Kidney (tissue), 13 donors: ENCODE measurements at regions not wholly inside any gene's neighbourhood (a gene's known extent, or its start where the extent isn't known, plus 50 kb on each side); places are given as distances from the start of the nearest gene placed in this dataset.

Source experiments
- DNase-seq, 5 donors: peaks; one replicate each; pipeline ENCODE4 v3.0.0-alpha.2; 2013 to 2020
- FAIRE-seq: peaks from 2 replicates; lab custom pipeline; 2012; peaks lifted over from hg19 to GRCh38; lab: Jason Lieb, UNC
- H3K27ac ChIP-seq, 2 donors: one replicate each; pipeline ENCODE4 v1.7.0; 2013; ENCODE audit warnings: low read depth in 2 of 2, low read length in 2 of 2, inconsistent platforms in 1 of 2
- H3K27me3 ChIP-seq: one replicate; pipeline ENCODE4 v1.7.1; 2013; ENCODE audit warnings: low read length, inconsistent platforms; ENCODE audit not compliant: control insufficient read depth, insufficient read depth
- H3K36me3 ChIP-seq, 3 donors: one replicate each; pipeline versions ENCODE4 v1.7.0 to v1.7.1; 2013; ENCODE audit warnings: low read length in 3 of 3, control low read depth in 1 of 3, inconsistent platforms in 1 of 3; ENCODE audit not compliant: insufficient read depth in 3 of 3, control insufficient read depth in 2 of 3
- H3K4me1 ChIP-seq, 3 donors: one replicate each; pipeline versions ENCODE4 v1.7.0 to v1.7.1; 2013; ENCODE audit warnings: low read length in 3 of 3, inconsistent platforms in 1 of 3, low read depth in 1 of 3; ENCODE audit not compliant: control insufficient read depth in 2 of 3, insufficient read depth in 2 of 3
- H3K4me3 ChIP-seq, 3 donors: one replicate each; pipeline versions ENCODE4 v1.7.0 to v1.8.1; 2013; ENCODE audit warnings: low read length in 3 of 3, control low read depth in 1 of 3, inconsistent platforms in 1 of 3
- H3K9ac ChIP-seq, 3 donors: one replicate each; pipeline versions ENCODE4 v1.7.0 to v1.7.1; 2013; ENCODE audit warnings: low read length in 3 of 3, control low read depth in 1 of 3, inconsistent platforms in 1 of 3
- H3K9me3 ChIP-seq, 3 donors: one replicate each; pipeline versions ENCODE4 v1.7.0 to v1.7.1; 2013; ENCODE audit warnings: low read length in 3 of 3, control low read depth in 1 of 3, inconsistent platforms in 1 of 3; ENCODE audit not compliant: control insufficient read depth in 2 of 3, insufficient read depth in 1 of 3
- intact Hi-C: fragments of 100-400 bp; cut with DNase I; formaldehyde crosslinking; loops from one replicate; pipeline ENCODE4 v1.11.1; 2022
- TF ChIP-seq, protein P1 (sequence below): IDR thresholded peaks from 3 replicates; pipeline ENCODE4 v1.5.1; 2012; ENCODE audit warnings: mild to moderate bottlenecking, moderate library complexity, borderline replicate concordance; ENCODE audit not compliant: insufficient read depth; ENCODE audit errors: extremely low read depth
- donor health status: control.
- donor health status: control.
- donor health status: control.
- donor health status: control.
- donor health status: control.
- donor health status: DM: yes; HTN: yes; CAD: no.
- donor health status: Normal renal cell carcinoma (clear cell type).

GRCh38 chr20:9918348-9918747 is 79.5 kb upstream of the PAK5 start:
- FAIRE-seq (no peak), DNase-seq (no peak)
- H3K27ac ChIP-seq = no peak overlapping the region
- H3K9ac ChIP-seq = no peak overlapping the region
- no peaks in the 10 kb centered on the region for H3K36me3 ChIP-seq
- no peaks in the 10 kb centered on the region for H3K4me1 ChIP-seq
- TF ChIP-seq, protein P1, sequence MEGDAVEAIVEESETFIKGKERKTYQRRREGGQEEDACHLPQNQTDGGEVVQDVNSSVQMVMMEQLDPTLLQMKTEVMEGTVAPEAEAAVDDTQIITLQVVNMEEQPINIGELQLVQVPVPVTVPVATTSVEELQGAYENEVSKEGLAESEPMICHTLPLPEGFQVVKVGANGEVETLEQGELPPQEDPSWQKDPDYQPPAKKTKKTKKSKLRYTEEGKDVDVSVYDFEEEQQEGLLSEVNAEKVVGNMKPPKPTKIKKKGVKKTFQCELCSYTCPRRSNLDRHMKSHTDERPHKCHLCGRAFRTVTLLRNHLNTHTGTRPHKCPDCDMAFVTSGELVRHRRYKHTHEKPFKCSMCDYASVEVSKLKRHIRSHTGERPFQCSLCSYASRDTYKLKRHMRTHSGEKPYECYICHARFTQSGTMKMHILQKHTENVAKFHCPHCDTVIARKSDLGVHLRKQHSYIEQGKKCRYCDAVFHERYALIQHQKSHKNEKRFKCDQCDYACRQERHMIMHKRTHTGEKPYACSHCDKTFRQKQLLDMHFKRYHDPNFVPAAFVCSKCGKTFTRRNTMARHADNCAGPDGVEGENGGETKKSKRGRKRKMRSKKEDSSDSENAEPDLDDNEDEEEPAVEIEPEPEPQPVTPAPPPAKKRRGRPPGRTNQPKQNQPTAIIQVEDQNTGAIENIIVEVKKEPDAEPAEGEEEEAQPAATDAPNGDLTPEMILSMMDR = no peak
- H3K27me3 ChIP-seq = no peaks in the 10 kb centered on the region
- intact Hi-C loops = loop anchor here (10.0 kb wide), 1 partner anchor 304 kb away; no protein-coding TSS in a partner anchor
- no peak overlapping the region for H3K4me3 ChIP-seq
- H3K9me3 ChIP-seq = no peaks in the 10 kb centered on the region

GRCh38 chr20:9916761-9917160 is 77.9 kb upstream of the PAK5 start:
- no peaks in the 10 kb centered on the region for H3K9me3 ChIP-seq
- FAIRE-seq = no peak
- H3K36me3 ChIP-seq = no peaks in the 10 kb centered on the region
- no peaks in the 10 kb centered on the region for H3K27me3 ChIP-seq
- no peak overlapping the region for H3K9ac ChIP-seq
- TF ChIP-seq, protein P1 = no peak
- peak in 1 of 5 donors; percentile 4 for DNase-seq
- H3K4me3 ChIP-seq = no peak overlapping the region
- no peak overlapping the region for H3K27ac ChIP-seq
- H3K4me1 ChIP-seq = no peaks in the 10 kb centered on the region
- intact Hi-C loops = loop anchor here (10.0 kb wide), 1 partner anchor 302 kb away; no protein-coding TSS in a partner anchor

- DNase-seq (peak in 4 of 5 donors; percentile 38 to 66 (median 54)), FAIRE-seq (peak; percentile 74)
- Histone ChIP-seq H3K36me3 (no peaks in the 10 kb centered on the region), H3K4me3 (no peak overlapping the region), H3K27me3 (no peaks in the 10 kb centered on the region), H3K9me3 (no peaks in the 10 kb centered on the region), H3K4me1 (no peaks in the 10 kb centered on the region), H3K9ac (no peak overlapping the region), H3K27ac (no peak overlapping the region)
- intact Hi-C loops = loop anchor here (10.0 kb wide), 1 partner anchor 298 kb away; no protein-coding TSS in a partner anchor
- TF ChIP-seq, protein P1 = peak; percentile 74
Measured at GRCh38 chr20:9912858-9913434, 74.1 kb upstream of the PAK5 start.
